Left lung (tissue), 4 donors: ENCODE measurements at regions not wholly inside any gene's neighbourhood (a gene's known extent, or its start where the extent isn't known, plus 50 kb on each side); places are given as distances from the start of the nearest gene placed in this dataset.

Source experiments
- ATAC-seq: fragments of 200-7000 bp; cut with Tn5 transposase; one replicate; pipeline ENCODE4 v1.9.1; 2020; ENCODE audit warnings: moderate library complexity
- DNase-seq, 4 donors: peaks; one replicate each; pipeline ENCODE4 v3.0.0-alpha.2; 2013 to 2020
- H3K27ac ChIP-seq, 2 donors: fragments of 200-600 bp; sonication (generic) in 1 of 2; one replicate each; pipeline versions ENCODE4 v1.5.0 to v1.8.0; 2020 to 2021
- H3K27me3 ChIP-seq, 2 donors: fragments of 200-600 bp; sonication (generic) in 1 of 2; one replicate each; pipeline versions ENCODE4 v1.5.0 to v1.8.0; 2020 to 2021
- H3K36me3 ChIP-seq, 2 donors: fragments of 200-600 bp; sonication (generic) in 1 of 2; one replicate each; pipeline versions ENCODE4 v1.5.0 to v1.8.0; 2020 to 2021
- H3K4me1 ChIP-seq, 2 donors: fragments of 200-600 bp; one replicate each; pipeline ENCODE4 v1.8.0; 2021
- H3K4me3 ChIP-seq, 2 donors: fragments of 200-600 bp; sonication (generic) in 1 of 2; one replicate each; pipeline versions ENCODE4 v1.5.0 to v1.8.0; 2020 to 2021; ENCODE audit warnings: mild to moderate bottlenecking in 1 of 2
- H3K9me3 ChIP-seq, 2 donors: fragments of 200-600 bp; sonication (generic) in 1 of 2; one replicate each; pipeline versions ENCODE4 v1.5.0 to v1.8.0; 2020 to 2021
- intact Hi-C, 2 donors: fragments of 100-400 bp; cut with DNase I; formaldehyde crosslinking; loops; one replicate each; pipeline versions ENCODE4 v1.11.2 to v1.14.2; 2022
- TF ChIP-seq, protein P1 (sequence below), 2 donors: fragments of 200-600 bp; sonication (generic) in 1 of 2; IDR thresholded peaks; one replicate each; pipeline versions ENCODE4 v1.5.0 to v1.8.0; 2021; ENCODE audit warnings: antibody characterized with exemption in 2 of 2
- donor health status: DM: no; HTN: yes; CAD: no.
- donor health status: DM: no; HTN: no; CAD: no.

DNA sequence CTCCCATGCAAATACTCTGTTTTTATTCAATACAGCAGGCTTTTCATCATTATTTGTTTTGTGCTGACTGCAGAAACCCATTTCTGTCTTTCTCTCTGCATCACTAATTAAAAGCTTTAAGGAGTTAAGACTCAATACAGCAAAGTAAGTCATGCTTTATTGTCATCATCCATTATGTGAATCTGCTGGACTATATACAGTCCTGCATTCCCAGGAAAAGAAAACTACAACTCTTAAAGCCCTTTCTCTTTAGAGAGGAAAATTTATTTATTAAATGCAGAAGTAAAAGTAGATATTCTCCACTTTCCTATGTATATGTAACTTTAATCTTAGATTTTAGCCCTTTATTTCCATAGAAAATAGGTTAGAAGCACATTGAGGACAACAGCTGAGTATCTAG lies 706.6 kb upstream of the RGMB start:
- no peaks in the 10 kb centered on the region for H3K9me3 ChIP-seq
- H3K27ac ChIP-seq = no peak overlapping the region
- H3K27me3 ChIP-seq = no peaks in the 10 kb centered on the region
- H3K4me3 ChIP-seq = no peak overlapping the region
- ATAC-seq (no peak), DNase-seq (no peak)
- H3K4me1 ChIP-seq = no peaks in the 10 kb centered on the region
- intact Hi-C loops = no loop called here
- TF ChIP-seq, protein P1, sequence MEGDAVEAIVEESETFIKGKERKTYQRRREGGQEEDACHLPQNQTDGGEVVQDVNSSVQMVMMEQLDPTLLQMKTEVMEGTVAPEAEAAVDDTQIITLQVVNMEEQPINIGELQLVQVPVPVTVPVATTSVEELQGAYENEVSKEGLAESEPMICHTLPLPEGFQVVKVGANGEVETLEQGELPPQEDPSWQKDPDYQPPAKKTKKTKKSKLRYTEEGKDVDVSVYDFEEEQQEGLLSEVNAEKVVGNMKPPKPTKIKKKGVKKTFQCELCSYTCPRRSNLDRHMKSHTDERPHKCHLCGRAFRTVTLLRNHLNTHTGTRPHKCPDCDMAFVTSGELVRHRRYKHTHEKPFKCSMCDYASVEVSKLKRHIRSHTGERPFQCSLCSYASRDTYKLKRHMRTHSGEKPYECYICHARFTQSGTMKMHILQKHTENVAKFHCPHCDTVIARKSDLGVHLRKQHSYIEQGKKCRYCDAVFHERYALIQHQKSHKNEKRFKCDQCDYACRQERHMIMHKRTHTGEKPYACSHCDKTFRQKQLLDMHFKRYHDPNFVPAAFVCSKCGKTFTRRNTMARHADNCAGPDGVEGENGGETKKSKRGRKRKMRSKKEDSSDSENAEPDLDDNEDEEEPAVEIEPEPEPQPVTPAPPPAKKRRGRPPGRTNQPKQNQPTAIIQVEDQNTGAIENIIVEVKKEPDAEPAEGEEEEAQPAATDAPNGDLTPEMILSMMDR (IDR thresholded peaks at IDR 0.05) = no peak
- H3K36me3 ChIP-seq = no peaks in the 10 kb centered on the region

GRCh38 chr5:98069876-98070512 lies 703.5 kb upstream of the RGMB start:
- intact Hi-C loops = no loop called here
- H3K9me3 ChIP-seq = no peaks in the 10 kb centered on the region
- no peak overlapping the region for H3K4me3 ChIP-seq

DNA sequence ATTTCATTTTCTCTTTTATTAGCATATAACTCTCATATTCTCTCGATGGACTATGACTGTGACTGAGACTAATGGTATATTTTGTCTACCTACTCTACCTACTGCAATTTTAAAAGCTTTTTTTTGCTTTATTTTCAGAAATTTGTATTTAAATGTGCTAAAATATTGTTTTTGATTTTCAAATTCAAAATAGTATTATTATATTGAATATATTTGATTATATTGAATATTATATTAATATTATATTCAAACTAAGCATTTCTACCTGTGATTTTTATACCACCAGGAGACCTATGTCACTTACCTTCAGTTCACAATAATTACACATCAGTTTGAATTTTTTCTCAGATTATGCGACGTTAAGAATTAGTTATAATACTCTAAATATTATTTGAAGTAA lies 700.5 kb upstream of the RGMB start:
- no peak for ATAC-seq
- no peak overlapping the region for H3K27ac ChIP-seq
- no peak for DNase-seq
- TF ChIP-seq, protein P1 (IDR thresholded peaks at IDR 0.05) = no peak
- no peak overlapping the region for H3K4me3 ChIP-seq
- H3K36me3 ChIP-seq = no peaks in the 10 kb centered on the region
- H3K9me3 ChIP-seq = no peaks in the 10 kb centered on the region
- no peaks in the 10 kb centered on the region for H3K27me3 ChIP-seq
- no peaks in the 10 kb centered on the region for H3K4me1 ChIP-seq
- intact Hi-C loops = no loop called here

More at GRCh38 chr5:98069876-98070512, 703.5 kb upstream of the RGMB start:
- TF ChIP-seq, protein P1 (IDR thresholded peaks at IDR 0.05) = no peak
- Histone ChIP-seq H3K36me3 (no peaks in the 10 kb centered on the region), H3K4me1 (no peaks in the 10 kb centered on the region), H3K27ac (no peak overlapping the region), H3K27me3 (no peaks in the 10 kb centered on the region)
- DNase-seq (no peak), ATAC-seq (no peak)

DNA sequence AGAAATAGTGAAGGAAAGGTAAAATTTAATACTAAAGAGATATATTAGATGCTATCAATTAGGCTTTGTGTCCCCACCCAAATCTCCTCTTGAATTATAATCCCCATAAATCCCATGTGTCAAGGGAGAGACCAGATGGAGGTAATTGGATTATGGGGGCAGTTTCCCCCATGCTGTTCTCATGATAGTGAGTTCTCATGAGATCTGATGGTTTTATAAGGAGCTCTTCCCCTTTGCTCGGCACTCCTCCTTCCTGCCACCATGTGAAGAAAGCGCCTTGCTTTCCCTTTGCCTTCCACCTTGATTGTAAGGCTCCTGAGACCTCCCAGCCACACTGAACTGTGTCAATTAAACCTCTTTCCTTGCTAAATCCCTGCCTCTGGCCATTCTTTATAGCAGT lies 697.0 kb upstream of the RGMB start:
- no peak for DNase-seq
- H3K4me1 ChIP-seq = no peaks in the 10 kb centered on the region
- no peaks in the 10 kb centered on the region for H3K36me3 ChIP-seq
- no peak for ATAC-seq
- H3K27ac ChIP-seq = no peak overlapping the region
- H3K4me3 ChIP-seq = no peak overlapping the region
- TF ChIP-seq, protein P1 (IDR thresholded peaks at IDR 0.05) = no peak
- H3K9me3 ChIP-seq = no peaks in the 10 kb centered on the region
- H3K27me3 ChIP-seq = no peaks in the 10 kb centered on the region
- intact Hi-C loops = no loop called here

DNA sequence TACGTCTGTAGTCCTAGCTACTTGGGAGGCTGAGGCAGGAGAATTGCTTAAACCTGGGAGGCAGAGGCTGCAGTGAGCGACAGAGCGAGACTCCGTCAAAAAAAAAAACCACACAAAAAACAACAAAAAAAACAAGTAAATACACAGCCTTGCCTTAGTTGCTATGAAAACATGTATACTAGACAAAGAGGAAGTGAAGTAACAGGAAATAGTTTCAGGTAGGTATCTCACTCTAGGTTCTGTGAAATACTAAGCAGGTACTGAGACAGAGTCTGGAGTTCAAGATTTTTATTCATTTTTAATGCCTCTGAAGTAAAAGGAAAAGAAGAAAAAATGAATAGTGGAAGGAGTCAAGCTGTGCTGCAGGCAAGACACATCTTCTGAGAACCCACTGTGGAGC lies 687.9 kb upstream of the RGMB start:
- Histone ChIP-seq H3K9me3 (no peaks in the 10 kb centered on the region), H3K36me3 (no peaks in the 10 kb centered on the region), H3K27ac (no peak overlapping the region), H3K27me3 (no peaks in the 10 kb centered on the region), H3K4me3 (no peak overlapping the region), H3K4me1 (no peaks in the 10 kb centered on the region)
- DNase-seq (no peak), ATAC-seq (no peak)
- TF ChIP-seq, protein P1 (IDR thresholded peaks at IDR 0.05) = no peak
- intact Hi-C loops = no loop called here
